SHP77 treated with DMSO at 0.1 percent for 48 hours (cell line): ENCODE measurements at regions not wholly inside any gene's neighbourhood (a gene's known extent, or its start where the extent isn't known, plus 50 kb on each side); places are given as distances from the start of the nearest gene placed in this dataset.

Experiments used
- DNase-seq: peaks from one replicate; lab custom pipeline; 2025; lab: John Stamatoyannopoulos, UW

- no peak for DNase-seq
Observed at GRCh38 chr4:13248621-13249298, 235.4 kb downstream of the RAB28 start.

- no peak for DNase-seq
Observed at GRCh38 chr4:13246107-13246506, 238.0 kb downstream of the RAB28 start.

- DNase-seq, result no peak
Observed at GRCh38 chr4:13244444-13244843, 239.7 kb downstream of the RAB28 start.

- DNase-seq, result no peak
Observed at GRCh38 chr4:13243152-13243551, 241.0 kb downstream of the RAB28 start.

- DNase-seq, result no peak
Observed at GRCh38 chr4:13240066-13240465, 244.1 kb downstream of the RAB28 start.

GRCh38 chr4:13238936-13239335, 245.2 kb downstream of the RAB28 start:
- no peak for DNase-seq

GRCh38 chr4:13236485-13236884, 247.7 kb downstream of the RAB28 start:
- no peak for DNase-seq

GRCh38 chr4:13233755-13234154, 250.4 kb downstream of the RAB28 start:
- DNase-seq, result no peak

- no peak for DNase-seq
Observed at GRCh38 chr4:13219971-13220370, 264.2 kb downstream of the RAB28 start.

- no peak for DNase-seq
Observed at GRCh38 chr4:13218326-13218958, 265.7 kb downstream of the RAB28 start.

- DNase-seq, result no peak
Observed at GRCh38 chr4:13215560-13215959, 268.6 kb downstream of the RAB28 start.

- no peak for DNase-seq
Observed at GRCh38 chr4:13212936-13213335, 271.2 kb downstream of the RAB28 start.

- DNase-seq, result no peak
Observed at GRCh38 chr4:13209600-13209999, 274.5 kb downstream of the RAB28 start.

GRCh38 chr4:13208558-13209193, 275.5 kb downstream of the RAB28 start:
- DNase-seq, result no peak

- DNase-seq, result no peak
Observed at GRCh38 chr4:13207226-13207625, 276.9 kb downstream of the RAB28 start.

GRCh38 chr4:13203101-13203500, 281.0 kb downstream of the RAB28 start:
- no peak for DNase-seq

GRCh38 chr4:13202701-13203100, 281.4 kb downstream of the RAB28 start:
- DNase-seq, result no peak

GRCh38 chr4:13201241-13201640, 282.9 kb downstream of the RAB28 start:
- no peak for DNase-seq

GRCh38 chr4:13196721-13197120, 287.4 kb downstream of the RAB28 start:
- no peak for DNase-seq

GRCh38 chr4:13193662-13194061, 290.5 kb downstream of the RAB28 start:
- no peak for DNase-seq

GRCh38 chr4:13190093-13190721, 293.9 kb downstream of the RAB28 start:
- DNase-seq, result no peak

- DNase-seq, result no peak
Observed at GRCh38 chr4:13184199-13184598, 299.9 kb downstream of the RAB28 start.

GRCh38 chr4:13182133-13182532, 302.0 kb downstream of the RAB28 start:
- no peak for DNase-seq
